Naive B cell (primary cell): ENCODE measurements at regions not wholly inside any gene's neighbourhood (a gene's known extent, or its start where the extent isn't known, plus 50 kb on each side); places are given as distances from the start of the nearest gene placed in this dataset.

Source experiments
- ATAC-seq, 2 donors: fragments of 150-1000 bp; cut with Tn5 transposase; 2 replicates each; pipeline ENCODE4 v1.10.0; 2021; ENCODE audit warnings: low read depth in 2 of 2, mild to moderate bottlenecking in 2 of 2, moderate library complexity in 2 of 2
- DNase-seq: peaks from one replicate; pipeline ENCODE4 v3.0.0; 2022
- H3K27ac Mint-ChIP-seq, 6 donors: one replicate each; pipeline ENCODE4 v1.8.0; 2020 to 2022; ENCODE audit warnings: mild to moderate bottlenecking in 6 of 6, mixed read lengths in 6 of 6, moderate library complexity in 5 of 6, inconsistent platforms in 2 of 6
- H3K27me3 Mint-ChIP-seq, 3 donors: one replicate each; pipeline ENCODE4 v1.8.0; 2021 to 2022; ENCODE audit warnings: mixed read lengths in 3 of 3, mild to moderate bottlenecking in 1 of 3
- H3K36me3 Mint-ChIP-seq, 2 donors: one replicate each; pipeline ENCODE4 v1.8.0; 2020 to 2022; ENCODE audit warnings: mixed read lengths in 2 of 2, inconsistent platforms in 1 of 2, mild to moderate bottlenecking in 1 of 2
- H3K4me1 Mint-ChIP-seq, 3 donors: one replicate each; pipeline ENCODE4 v1.8.0; 2020 to 2022; ENCODE audit warnings: mixed read lengths in 3 of 3, inconsistent platforms in 1 of 3, mild to moderate bottlenecking in 1 of 3, moderate library complexity in 1 of 3
- H3K4me3 Mint-ChIP-seq, 8 donors: one replicate each; pipeline ENCODE4 v1.8.0; 2020 to 2022; ENCODE audit warnings: mild to moderate bottlenecking in 8 of 8, mixed read lengths in 8 of 8, moderate library complexity in 8 of 8, inconsistent platforms in 2 of 8
- H3K9me3 Mint-ChIP-seq, 7 donors: one replicate each; pipeline ENCODE4 v1.8.0; 2020 to 2022; ENCODE audit warnings: mixed read lengths in 7 of 7, mild to moderate bottlenecking in 5 of 7, inconsistent platforms in 2 of 7, moderate library complexity in 1 of 7

DNA sequence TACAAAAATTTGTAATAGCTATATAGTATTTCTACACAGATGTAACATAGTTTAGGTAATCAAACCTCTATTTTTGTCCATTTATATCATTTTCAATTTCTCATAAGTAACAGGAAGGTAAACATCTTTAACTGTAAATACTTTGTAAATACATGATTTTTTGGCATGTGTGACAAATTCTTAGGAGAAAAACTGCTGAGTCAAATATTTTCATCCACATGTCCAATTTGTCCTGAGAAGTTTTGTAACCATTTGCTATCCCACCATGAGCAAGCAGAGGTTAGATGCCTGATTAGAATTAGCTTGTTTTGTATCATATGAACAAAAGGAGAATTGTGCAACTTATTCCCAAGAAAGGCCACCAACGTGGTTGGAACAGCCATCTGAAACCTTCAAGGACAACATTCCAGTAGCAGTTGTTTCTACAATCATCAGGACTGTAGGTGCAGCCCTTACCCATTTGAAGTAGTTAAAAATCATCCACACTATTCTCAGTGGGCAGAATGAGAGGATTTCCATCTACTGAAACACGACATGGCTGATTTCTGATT is 139.6 kb upstream of the MPPED2 start:
- Mint-ChIP-seq H3K4me1 (no peaks in the 10 kb centered on the region), H3K27ac (no peak overlapping the region), H3K36me3 (no peaks in the 10 kb centered on the region), H3K4me3 (no peak overlapping the region), H3K9me3 (peaks cover 0 to 7% (median 0%) of the 10 kb centered on the region in 7 donors), H3K27me3 (peaks cover 0 to 4% (median 0%) of the 10 kb centered on the region in 3 donors)
- no peak for ATAC-seq
- no peak for DNase-seq

DNA sequence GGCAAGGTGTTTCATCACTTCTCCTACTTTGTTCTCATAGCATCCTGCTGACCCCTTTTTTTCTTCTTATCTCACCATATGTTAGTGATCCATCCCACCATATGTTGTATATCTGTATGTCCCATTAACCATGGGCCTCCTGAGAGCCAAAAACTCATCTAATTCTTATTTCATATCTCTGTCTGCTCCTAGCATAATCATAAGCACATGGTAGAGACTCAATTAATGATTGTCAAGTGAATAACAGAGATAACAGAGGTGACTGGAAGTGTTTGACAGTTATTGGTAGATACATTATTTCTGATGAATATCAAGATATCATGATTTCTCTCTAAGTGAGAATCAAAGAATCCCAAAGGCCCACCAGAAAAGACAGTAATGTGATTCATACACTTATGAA is 138.1 kb upstream of the MPPED2 start:
- Mint-ChIP-seq H3K4me3 (no peak overlapping the region), H3K36me3 (no peaks in the 10 kb centered on the region), H3K9me3 (peaks cover 0 to 4% (median 0%) of the 10 kb centered on the region in 7 donors), H3K27me3 (peaks cover 0 to 4% (median 0%) of the 10 kb centered on the region in 3 donors), H3K4me1 (no peaks in the 10 kb centered on the region), H3K27ac (no peak overlapping the region)
- DNase-seq (no peak), ATAC-seq (no peak)

DNA sequence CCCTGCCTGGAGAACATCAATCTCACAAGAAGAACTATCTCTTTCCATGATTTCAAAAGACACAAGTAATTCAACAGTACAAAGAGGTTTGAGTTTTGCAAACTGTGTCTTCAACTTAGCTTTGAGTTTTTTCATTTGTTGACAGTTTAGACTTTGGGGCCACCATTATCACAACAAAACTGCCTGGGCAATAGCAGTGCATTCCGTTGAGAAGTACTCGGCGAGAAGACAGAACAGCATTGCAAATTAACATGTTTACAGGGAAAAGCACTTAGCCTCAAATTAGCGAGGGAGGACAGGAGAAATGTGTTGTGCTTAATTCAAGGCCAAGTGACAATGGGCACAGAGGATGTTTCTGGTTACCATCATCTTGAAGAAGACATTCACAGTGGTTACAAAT is 133.2 kb upstream of the MPPED2 start:
- Mint-ChIP-seq H3K9me3 (peaks cover 0 to 4% (median 0%) of the 10 kb centered on the region in 7 donors), H3K27me3 (peaks cover 0 to 15% (median 0%) of the 10 kb centered on the region in 3 donors), H3K4me1 (no peaks in the 10 kb centered on the region), H3K27ac (no peak overlapping the region), H3K36me3 (no peaks in the 10 kb centered on the region), H3K4me3 (no peak overlapping the region)
- no peak for DNase-seq
- ATAC-seq = no peak

DNA sequence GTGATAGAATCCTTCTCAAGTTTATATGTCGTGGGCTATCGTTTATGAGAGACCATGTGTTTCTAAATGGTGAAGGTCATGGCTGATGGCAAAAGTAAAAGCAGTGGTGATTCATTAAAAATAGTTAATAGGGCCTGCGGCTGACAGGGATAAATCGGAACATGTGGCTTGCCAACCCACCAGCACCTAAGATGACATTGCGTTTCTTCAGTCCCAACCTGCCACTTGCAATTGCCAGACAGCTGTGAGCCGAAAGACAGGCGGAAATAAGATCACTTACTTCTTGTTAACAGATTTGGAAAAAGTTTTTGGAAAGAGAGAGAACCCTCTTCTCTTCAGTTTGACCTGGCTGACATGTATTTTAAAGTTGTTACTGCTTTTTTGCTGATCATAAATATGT is 131.5 kb upstream of the MPPED2 start:
- H3K36me3 Mint-ChIP-seq = no peaks in the 10 kb centered on the region
- DNase-seq (no peak), ATAC-seq (no peak)
- peaks cover 0 to 9% (median 0%) of the 10 kb centered on the region in 7 donors for H3K9me3 Mint-ChIP-seq
- H3K27me3 Mint-ChIP-seq = peaks cover 0 to 16% (median 0%) of the 10 kb centered on the region in 3 donors
- H3K4me3 Mint-ChIP-seq = no peak overlapping the region
- H3K4me1 Mint-ChIP-seq = no peaks in the 10 kb centered on the region
- no peak overlapping the region for H3K27ac Mint-ChIP-seq

DNA sequence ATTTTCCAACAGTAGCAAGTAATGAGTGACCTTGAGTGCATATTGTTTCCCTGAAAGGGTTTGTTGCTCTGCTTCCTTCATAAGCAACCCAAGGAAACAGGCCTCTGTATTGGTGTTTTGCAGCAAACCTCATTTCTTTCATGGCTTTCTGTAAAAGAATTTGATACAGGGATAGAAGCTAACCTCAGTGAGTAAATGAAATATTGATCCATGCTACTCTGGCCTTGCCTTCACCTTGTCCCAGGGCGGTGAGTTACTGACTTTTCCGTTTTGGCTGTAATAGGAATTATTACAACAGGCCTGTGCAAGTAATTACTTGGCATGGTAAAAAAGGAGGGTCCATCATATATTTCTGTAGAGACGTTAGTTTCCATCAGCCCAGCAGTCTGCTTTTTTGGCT is 130.9 kb upstream of the MPPED2 start:
- Mint-ChIP-seq H3K27ac (no peak overlapping the region), H3K4me3 (no peak overlapping the region), H3K27me3 (peaks cover 0 to 13% (median 0%) of the 10 kb centered on the region in 3 donors), H3K36me3 (no peaks in the 10 kb centered on the region), H3K4me1 (no peaks in the 10 kb centered on the region), H3K9me3 (peaks cover 0 to 11% (median 0%) of the 10 kb centered on the region in 7 donors)
- DNase-seq (no peak), ATAC-seq (no peak)

DNA sequence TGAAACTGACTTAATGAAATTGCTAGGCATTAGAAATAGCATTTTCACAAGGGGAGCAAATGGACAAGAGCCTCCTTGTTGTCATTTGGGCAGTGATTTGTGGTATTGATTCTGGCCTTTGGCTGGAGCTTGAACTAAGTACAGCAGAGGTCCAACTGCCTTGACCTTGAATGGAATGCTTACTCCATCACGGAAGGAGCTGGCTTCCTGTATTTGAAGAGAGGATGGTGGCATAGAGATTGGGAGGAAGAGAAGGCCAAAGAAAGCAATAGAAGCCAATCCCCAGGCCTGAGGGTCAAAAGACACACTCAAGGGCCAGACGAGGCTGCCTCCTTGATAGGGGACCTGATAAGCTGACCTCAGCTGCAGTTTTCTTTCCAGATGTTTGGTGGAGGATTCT is 126.6 kb upstream of the MPPED2 start:
- Mint-ChIP-seq H3K4me1 (no peaks in the 10 kb centered on the region), H3K9me3 (peaks cover 0 to 11% (median 0%) of the 10 kb centered on the region in 7 donors), H3K27ac (peak overlapping the region in 1 of 6 donors; percentile 14), H3K27me3 (peaks cover 0 to 18% (median 0%) of the 10 kb centered on the region in 3 donors), H3K4me3 (no peak overlapping the region), H3K36me3 (no peaks in the 10 kb centered on the region)
- DNase-seq = no peak
- ATAC-seq = no peak

DNA sequence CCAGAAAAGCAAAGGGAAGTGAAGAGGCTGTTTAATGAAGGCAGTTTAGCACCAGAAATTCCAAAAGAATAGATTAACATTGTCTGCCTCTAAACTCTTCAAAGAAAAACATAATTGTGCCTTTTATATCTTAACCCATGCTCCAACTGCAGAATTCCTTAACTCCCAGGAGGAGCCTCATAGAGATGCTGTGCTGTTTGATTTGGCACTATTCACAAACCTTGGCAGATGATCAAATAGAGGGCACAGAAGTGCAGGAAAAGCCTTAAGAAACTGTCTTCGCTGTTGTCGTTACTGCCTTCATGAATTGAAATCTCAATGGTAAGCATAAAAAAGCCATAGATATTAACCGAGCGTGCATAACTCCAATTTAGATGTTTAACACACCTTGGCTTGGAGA is 124.1 kb upstream of the MPPED2 start:
- Mint-ChIP-seq H3K27me3 (peaks cover 0 to 17% (median 0%) of the 10 kb centered on the region in 3 donors), H3K9me3 (peaks cover 0 to 11% (median 0%) of the 10 kb centered on the region in 7 donors), H3K4me3 (no peak overlapping the region), H3K36me3 (no peaks in the 10 kb centered on the region), H3K4me1 (no peaks in the 10 kb centered on the region), H3K27ac (no peak overlapping the region)
- ATAC-seq = no peak
- DNase-seq = no peak

DNA sequence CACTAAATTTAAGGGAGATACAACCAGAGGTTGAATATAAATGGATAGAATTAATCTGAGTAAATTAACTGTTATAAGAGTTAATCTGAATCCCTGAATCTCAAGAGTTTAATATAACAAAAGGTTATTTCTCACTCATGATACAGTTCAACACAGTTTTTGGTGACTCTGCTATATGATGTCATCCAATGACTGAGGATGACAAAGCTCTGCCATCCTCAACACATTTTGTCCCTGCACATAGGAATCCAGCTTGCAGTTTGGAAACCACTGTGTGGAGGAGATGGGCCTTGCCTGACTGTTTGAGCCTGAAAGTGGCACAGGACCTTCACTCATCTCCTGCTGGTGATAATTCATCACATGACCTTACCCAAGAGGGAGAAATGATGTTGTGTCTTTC is 121.0 kb upstream of the MPPED2 start:
- Mint-ChIP-seq H3K9me3 (peaks cover 0 to 9% (median 4%) of the 10 kb centered on the region in 7 donors), H3K27me3 (peaks cover 0 to 9% (median 0%) of the 10 kb centered on the region in 3 donors), H3K27ac (no peak overlapping the region), H3K36me3 (no peaks in the 10 kb centered on the region), H3K4me3 (no peak overlapping the region), H3K4me1 (no peaks in the 10 kb centered on the region)
- no peak for ATAC-seq
- no peak for DNase-seq

DNA sequence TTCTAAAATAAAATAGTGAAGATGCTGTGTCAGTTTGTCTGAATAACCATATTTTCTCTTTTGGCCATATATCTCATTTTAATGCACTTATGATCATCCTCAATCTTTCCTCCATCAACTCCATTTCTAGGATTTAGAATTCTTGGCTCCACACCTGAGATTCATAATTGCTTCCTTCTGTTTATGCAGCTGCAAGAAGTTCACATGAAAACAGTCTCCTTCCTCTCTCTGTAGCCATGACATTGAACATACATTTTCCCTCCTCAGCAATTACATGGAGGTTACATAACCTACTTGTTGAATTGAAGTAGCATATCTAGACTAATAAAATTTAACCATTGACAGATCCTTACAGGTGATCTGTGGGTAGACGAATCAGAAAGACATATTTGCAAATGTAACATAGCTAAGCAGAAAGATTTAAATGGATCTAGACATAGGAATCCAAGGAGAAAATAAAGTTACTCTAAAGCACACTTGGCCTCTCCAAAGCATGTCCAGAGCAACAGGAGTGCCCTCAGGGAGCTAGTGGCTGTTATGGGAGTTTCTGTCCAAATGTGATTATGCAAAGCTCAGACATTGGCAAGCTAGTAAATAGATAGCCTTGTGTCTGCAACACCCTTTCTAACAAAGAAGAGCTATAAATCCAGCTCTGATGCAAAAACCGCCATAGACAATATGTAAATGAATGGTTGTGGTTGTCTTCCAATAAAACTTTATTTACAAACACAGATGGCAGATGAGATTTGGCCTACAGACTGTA is 119.9 kb upstream of the MPPED2 start:
- no peak overlapping the region for H3K27ac Mint-ChIP-seq
- no peak for ATAC-seq
- no peak for DNase-seq
- peaks cover 0 to 9% (median 0%) of the 10 kb centered on the region in 3 donors for H3K27me3 Mint-ChIP-seq
- no peaks in the 10 kb centered on the region for H3K4me1 Mint-ChIP-seq
- H3K4me3 Mint-ChIP-seq = no peak overlapping the region
- no peaks in the 10 kb centered on the region for H3K36me3 Mint-ChIP-seq
- peaks cover 0 to 9% (median 4%) of the 10 kb centered on the region in 7 donors for H3K9me3 Mint-ChIP-seq

DNA sequence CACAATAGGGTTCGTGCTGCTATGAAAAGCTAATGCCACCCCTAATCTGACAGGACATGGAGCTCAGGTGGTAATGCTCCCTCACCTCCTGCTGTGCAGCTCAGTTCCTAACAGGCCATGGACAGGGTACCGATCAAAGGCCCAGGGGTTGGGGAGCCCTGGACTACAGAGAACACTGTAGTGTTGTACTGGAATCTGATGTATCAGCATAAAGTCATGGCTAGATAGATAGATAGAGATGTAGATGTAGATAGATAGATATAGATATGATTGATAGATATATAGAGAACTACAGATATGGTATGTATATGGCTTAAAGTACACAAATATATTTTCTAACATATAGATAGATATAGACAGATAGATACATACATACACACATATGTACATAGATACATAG is 112.3 kb upstream of the MPPED2 start:
- ATAC-seq (no peak), DNase-seq (no peak)
- Mint-ChIP-seq H3K27ac (no peak overlapping the region), H3K27me3 (no peaks in the 10 kb centered on the region), H3K4me3 (no peak overlapping the region), H3K4me1 (no peaks in the 10 kb centered on the region), H3K36me3 (no peaks in the 10 kb centered on the region), H3K9me3 (peaks cover 0 to 7% (median under 1%) of the 10 kb centered on the region in 7 donors)

DNA sequence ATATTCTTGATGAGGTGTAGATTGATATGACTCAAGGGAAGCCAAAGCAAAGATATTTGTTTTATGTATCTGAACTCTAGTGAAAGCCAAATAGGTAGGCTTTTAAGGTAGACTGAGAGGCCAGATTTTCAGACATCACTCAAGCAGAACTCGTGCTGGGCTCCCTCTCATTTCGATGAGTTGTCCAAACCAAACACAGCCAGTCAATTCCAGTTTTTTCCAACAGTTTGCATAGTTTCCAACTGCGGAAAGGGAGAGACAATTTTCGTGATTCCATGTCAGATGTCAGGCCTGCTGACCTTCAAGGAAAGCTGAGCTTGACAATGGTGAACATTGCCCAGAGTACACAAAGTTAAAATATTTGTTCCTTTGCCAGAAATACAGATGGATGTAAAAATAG is 110.9 kb upstream of the MPPED2 start:
- no peak overlapping the region for H3K27ac Mint-ChIP-seq
- no peak overlapping the region for H3K4me3 Mint-ChIP-seq
- H3K9me3 Mint-ChIP-seq = peaks cover 0 to 4% (median 2%) of the 10 kb centered on the region in 7 donors
- H3K27me3 Mint-ChIP-seq = no peaks in the 10 kb centered on the region
- no peak for DNase-seq
- H3K4me1 Mint-ChIP-seq = no peaks in the 10 kb centered on the region
- no peak for ATAC-seq
- no peaks in the 10 kb centered on the region for H3K36me3 Mint-ChIP-seq

DNA sequence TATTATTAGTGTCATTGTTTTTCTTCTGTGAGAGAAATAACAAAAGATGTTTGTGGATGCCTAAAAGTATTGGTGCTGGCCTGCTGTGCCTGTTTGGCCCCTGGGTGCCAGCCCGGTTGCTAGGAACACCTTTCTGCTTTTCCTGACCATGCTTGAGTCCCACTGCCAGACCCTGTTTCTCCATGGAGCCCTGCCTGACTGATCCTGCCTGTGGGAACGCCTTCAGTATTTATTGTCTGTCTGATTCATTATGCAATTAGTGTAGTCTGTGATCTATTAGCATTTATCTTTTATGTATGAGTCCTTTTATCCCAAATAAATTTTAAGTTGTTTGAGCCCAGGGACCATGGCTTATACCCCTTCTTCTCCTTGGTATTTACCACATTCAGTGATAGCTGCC is 98.6 kb upstream of the MPPED2 start:
- ATAC-seq (no peak), DNase-seq (no peak)
- no peak overlapping the region for H3K27ac Mint-ChIP-seq
- H3K4me1 Mint-ChIP-seq = no peaks in the 10 kb centered on the region
- peaks cover 0 to 1% of the 10 kb centered on the region in 2 donors for H3K36me3 Mint-ChIP-seq
- no peak overlapping the region for H3K4me3 Mint-ChIP-seq
- peaks cover 0 to 1% (median 0%) of the 10 kb centered on the region in 3 donors for H3K27me3 Mint-ChIP-seq
- H3K9me3 Mint-ChIP-seq = peaks cover 0 to 5% (median 2%) of the 10 kb centered on the region in 7 donors

DNA sequence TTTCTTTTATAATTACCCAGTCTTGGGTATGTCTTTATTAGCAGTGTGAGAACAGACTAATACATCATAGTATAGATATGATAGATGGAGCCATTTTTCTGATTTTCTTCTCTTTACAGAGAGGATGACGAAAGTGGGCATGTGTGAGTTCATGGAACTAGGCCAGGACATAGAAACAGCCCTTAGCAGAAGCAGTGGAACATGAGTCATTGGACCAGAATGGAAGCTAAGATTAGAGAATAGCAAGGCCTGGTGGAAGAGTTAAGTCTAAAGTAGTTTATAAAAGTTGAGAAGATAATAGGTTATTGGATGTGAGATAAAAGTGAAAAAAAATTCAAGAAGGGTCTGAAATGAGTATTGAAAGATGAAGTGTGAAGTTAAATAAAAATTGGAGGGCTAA is 97.0 kb upstream of the MPPED2 start:
- ATAC-seq (no peak), DNase-seq (no peak)
- H3K27ac Mint-ChIP-seq = no peak overlapping the region
- H3K9me3 Mint-ChIP-seq = peaks cover 0 to 7% (median 2%) of the 10 kb centered on the region in 7 donors
- H3K36me3 Mint-ChIP-seq = no peaks in the 10 kb centered on the region
- no peak overlapping the region for H3K4me3 Mint-ChIP-seq
- H3K27me3 Mint-ChIP-seq = no peaks in the 10 kb centered on the region
- H3K4me1 Mint-ChIP-seq = no peaks in the 10 kb centered on the region

DNA sequence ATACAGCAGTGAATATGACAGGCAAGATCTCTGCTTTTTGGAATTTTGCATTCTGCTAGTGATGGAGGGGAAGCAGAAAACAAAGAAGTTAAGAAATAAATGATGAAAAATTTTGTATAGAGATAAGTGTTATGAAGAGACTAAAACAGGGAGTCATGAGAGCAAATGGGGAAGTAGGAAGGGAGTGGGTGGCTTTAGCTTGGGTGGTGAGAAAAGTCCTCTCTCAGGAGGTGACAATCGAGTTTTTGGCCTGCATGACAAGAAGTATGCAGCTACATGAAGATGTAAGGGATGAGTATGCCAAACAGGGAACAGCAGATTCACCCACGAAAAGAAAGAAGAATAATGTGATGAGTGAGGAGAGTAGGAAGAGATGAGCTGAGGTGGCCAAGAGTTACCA is 80.7 kb upstream of the MPPED2 start:
- Mint-ChIP-seq H3K27me3 (peaks cover 0 to 4% (median 0%) of the 10 kb centered on the region in 3 donors), H3K4me1 (no peaks in the 10 kb centered on the region), H3K27ac (no peak overlapping the region), H3K4me3 (no peak overlapping the region), H3K36me3 (no peaks in the 10 kb centered on the region), H3K9me3 (peaks cover 0 to 9% (median 3%) of the 10 kb centered on the region in 7 donors)
- DNase-seq (no peak), ATAC-seq (no peak)
